HCT116 (cell line): ENCODE measurements at regions not wholly inside any gene's neighbourhood (a gene's known extent, or its start where the extent isn't known, plus 50 kb on each side); places are given as distances from the start of the nearest gene placed in this dataset.

Source experiments
- ATAC-seq: fragments of 200-7000 bp; cut with Tn5 transposase; 2 replicates; pipeline ENCODE4 v1.9.1; 2020; ENCODE audit warnings: mild to moderate bottlenecking, moderate library complexity
- BruUV-seq: library from RNA; stranded (reverse); fragments of 400-500 nt; replicated peaks from 2 replicates; lab custom pipeline; 2021; lab: Mats Ljungman, UMichigan
- CTCF ChIA-PET: fragments of 300-600 bp; sonication (Branson Sonifier 250); formaldehyde crosslinking; loops from one replicate; lab custom pipeline; 2021; ENCODE audit warnings: antibody characterized with exemption; lab: Charles Lee
- POLR2A ChIA-PET: fragments of 300-600, 350-600 bp; sonication (Branson Sonifier 250); formaldehyde crosslinking; loops from one replicate; lab custom pipeline; 2021; ENCODE audit warnings: antibody characterized with exemption; lab: Charles Lee
- RAD21 ChIA-PET, 2 experiments: fragments of 300-600 bp; sonication (Branson Sonifier 250); formaldehyde crosslinking; loops; one replicate each; lab custom pipeline; 2023; ENCODE audit warnings: low total read pairs in 2 of 2; ENCODE audit not compliant: uncharacterized antibody in 2 of 2, unreplicated experiment in 2 of 2, low non-redundant PET in 1 of 2; lab: Charles Lee
- DNase-seq: peaks from one replicate; pipeline ENCODE4 v3.0.0-alpha.2; 2010; ENCODE audit warnings: low read depth, low spot score
- H2AFZ ChIP-seq: fragments of 200-600 bp; shearing (Covaris generic), sonication (generic); 2 replicates; pipeline ENCODE4 v1.6.1; 2017; ENCODE audit warnings: low read depth, mixed run types, mixed read lengths, antibody characterized with exemption, low read length; ENCODE audit not compliant: poor library complexity, severe bottlenecking
- H3K27ac ChIP-seq: 2 replicates; pipeline ENCODE4 v1.5.1; 2012; ENCODE audit warnings: low read depth, low read length
- H3K27me3 ChIP-seq: fragments of 200-600 bp; sonication (generic); 2 replicates; pipeline ENCODE4 v1.6.1; 2016; ENCODE audit warnings: mixed run types, low read length, mixed read lengths; ENCODE audit not compliant: insufficient read depth
- H3K36me3 ChIP-seq, 2 experiments: fragments of 200-500 bp in 1 of 2; fragments of 200-600 bp in 1 of 2; sonication (Bioruptor generic) in 1 of 2; sonication (generic) in 1 of 2; 2 replicates each; pipeline versions ENCODE4 v1.5.1 to v1.6.1; 2014 to 2016; ENCODE audit warnings: low read length in 2 of 2, inconsistent platforms in 1 of 2, mixed read lengths in 1 of 2, mixed run types in 1 of 2; ENCODE audit not compliant: insufficient read depth in 2 of 2, control insufficient read depth in 1 of 2
- H3K4me1 ChIP-seq, 2 experiments: fragments of 200-600 bp in 1 of 2; sonication (generic) in 1 of 2; 2 replicates each; pipeline versions ENCODE4 v1.5.1 to v1.6.1; 2012 to 2017; ENCODE audit warnings: low read length in 2 of 2, inconsistent platforms in 1 of 2, mild to moderate bottlenecking in 1 of 2, mixed read lengths in 1 of 2, mixed run types in 1 of 2, moderate library complexity in 1 of 2; ENCODE audit not compliant: insufficient read depth in 2 of 2, control insufficient read depth in 1 of 2
- H3K4me2 ChIP-seq: fragments of 200-600 bp; sonication (generic); 2 replicates; pipeline ENCODE4 v1.6.1; 2017; ENCODE audit warnings: mixed run types, low read length, mixed read lengths
- H3K4me3 ChIP-seq, 2 experiments: fragments of 200-600 bp in 1 of 2; sonication (generic) in 1 of 2; replicated peaks in 1 of 2; 2 replicates each; pipeline ENCODE4 v1.5.1; 2011 to 2016; ENCODE audit warnings: low read length in 2 of 2, control low read depth in 1 of 2, low read depth in 1 of 2, mild to moderate bottlenecking in 1 of 2, mixed read lengths in 1 of 2, mixed run types in 1 of 2
- H3K79me2 ChIP-seq: fragments of 200-600 bp; sonication (generic); 2 replicates; pipeline ENCODE4 v1.6.1; 2017; ENCODE audit warnings: mild to moderate bottlenecking, mixed run types, low read length, moderate library complexity, mixed read lengths; ENCODE audit not compliant: insufficient read depth
- H3K9ac ChIP-seq: fragments of 200-600 bp; sonication (generic); 2 replicates; pipeline ENCODE4 v1.6.1; 2016; ENCODE audit warnings: low read length, mixed read lengths
- H3K9me2 ChIP-seq: fragments of 200-600 bp; sonication (generic), shearing (Covaris generic); 2 replicates; pipeline ENCODE4 v1.6.1; 2017; ENCODE audit warnings: mixed run types, mild to moderate bottlenecking, moderate library complexity; ENCODE audit not compliant: insufficient read depth
- H3K9me3 ChIP-seq, 2 experiments: fragments of 200-500 bp in 1 of 2; fragments of 200-600 bp in 1 of 2; sonication (Bioruptor generic) in 1 of 2; sonication (generic) in 1 of 2; 2 replicates each; pipeline ENCODE4 v1.6.1; 2014 to 2017; ENCODE audit warnings: low read length in 2 of 2, mixed read lengths in 2 of 2, inconsistent platforms in 1 of 2, low read depth in 1 of 2, mild to moderate bottlenecking in 1 of 2, mixed run types in 1 of 2, moderate library complexity in 1 of 2; ENCODE audit not compliant: control insufficient read depth in 1 of 2, insufficient read depth in 1 of 2
- H4K20me1 ChIP-seq: fragments of 200-600 bp; sonication (generic), shearing (Covaris generic); 2 replicates; pipeline ENCODE4 v1.6.1; 2017; ENCODE audit warnings: mixed run types, mild to moderate bottlenecking, moderate library complexity; ENCODE audit not compliant: insufficient read depth
- CBX3 ChIP-seq: IDR thresholded peaks from 2 replicates; pipeline ENCODE4 v1.6.1; 2012; ENCODE audit warnings: low read depth
- CEBPB ChIP-seq: IDR thresholded peaks from 2 replicates; pipeline ENCODE4 v1.6.1; 2012; ENCODE audit warnings: low read depth
- ELF1 ChIP-seq: IDR thresholded peaks from 2 replicates; pipeline ENCODE4 v1.6.1; 2012; ENCODE audit warnings: low read depth, borderline replicate concordance
- JUND ChIP-seq: IDR thresholded peaks from 2 replicates; pipeline ENCODE4 v1.6.1; 2012
- SIN3A ChIP-seq: IDR thresholded peaks from 2 replicates; pipeline ENCODE4 v1.6.1; 2012; ENCODE audit warnings: low read depth
- SRF ChIP-seq: IDR thresholded peaks from 2 replicates; pipeline ENCODE4 v1.6.1; 2012; ENCODE audit warnings: low read depth
- ZNF274 ChIP-seq: fragments of 200-500 bp; sonication (Bioruptor generic); IDR thresholded peaks from 2 replicates; pipeline ENCODE4 v1.6.1; 2014; ENCODE audit warnings: mild to moderate bottlenecking, low read depth, low read length, inconsistent platforms
- intact Hi-C: fragments of 100-400 bp; cut with micrococcal nuclease; formaldehyde crosslinking; loops from 2 replicates; pipeline ENCODE4 v1.10.0; 2022
- TF ChIP-seq, protein P1 (sequence below): IDR thresholded peaks from 2 replicates; pipeline ENCODE4 v1.6.1; 2012
- TF ChIP-seq, protein P2 (sequence below): IDR thresholded peaks from 2 replicates; pipeline ENCODE4 v1.6.1; 2012; ENCODE audit warnings: low read depth
- TF ChIP-seq, protein P3 (sequence below), 3 experiments: fragments of 200-600 bp in 1 of 3; sonication (generic) in 1 of 3; IDR thresholded peaks in 2 of 3; conservative IDR thresholded peaks in 1 of 3; 2 replicates each; pipeline ENCODE4 v1.5.1; 2012 to 2017; ENCODE audit warnings: low read depth in 2 of 3, low read length in 2 of 3, antibody characterized with exemption in 1 of 3, borderline replicate concordance in 1 of 3, control low read depth in 1 of 3, mild to moderate bottlenecking in 1 of 3, mixed read lengths in 1 of 3, mixed run types in 1 of 3, moderate library complexity in 1 of 3; ENCODE audit not compliant: insufficient read depth in 1 of 3
- TF ChIP-seq, protein P4 (sequence below): IDR thresholded peaks from 2 replicates; pipeline ENCODE4 v1.6.1; 2012

DNA sequence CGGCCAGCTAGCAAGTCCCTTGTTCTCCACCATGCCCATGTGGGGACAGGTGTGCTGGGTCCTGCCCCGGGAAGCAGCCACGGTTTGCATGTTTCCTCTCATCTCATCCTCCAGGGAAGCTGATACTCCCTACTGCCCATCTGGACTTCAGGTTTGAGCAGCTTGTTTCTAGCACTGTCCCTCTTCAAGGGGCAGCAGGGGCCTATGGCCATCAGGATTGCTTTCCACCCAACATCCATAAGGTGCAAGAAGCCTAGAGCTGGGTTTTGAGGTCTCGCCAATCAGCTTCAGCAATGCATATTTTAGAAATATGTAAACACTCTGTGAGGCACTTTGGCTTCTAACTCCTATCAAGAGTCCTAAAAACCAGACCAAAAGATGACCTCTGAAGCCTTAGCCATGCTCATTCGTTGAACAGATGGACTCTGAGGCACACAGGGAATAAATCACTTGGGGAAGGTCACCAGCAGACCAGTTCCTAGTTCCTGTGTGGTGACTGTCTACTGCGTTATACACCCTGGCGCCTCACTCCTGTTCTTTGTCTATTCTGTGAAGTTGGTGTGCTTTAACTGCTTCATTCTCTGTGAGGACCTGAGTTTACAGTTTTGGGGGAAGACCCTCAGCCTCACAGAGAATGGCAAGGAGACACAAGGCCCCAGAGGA is 192.6 kb upstream of the TWIST2 start:
- no TSS peak for BruUV-seq
- no peaks in the 10 kb centered on the region for H4K20me1 ChIP-seq
- H3K27me3 ChIP-seq, result no peaks in the 10 kb centered on the region
- H3K27ac ChIP-seq, result no peak overlapping the region
- POLR2A ChIA-PET, result no interaction called here
- H3K9ac ChIP-seq, result no peak overlapping the region
- ATAC-seq (no peak), DNase-seq (no peak)
- no peaks in the 10 kb centered on the region for H3K79me2 ChIP-seq
- CTCF ChIA-PET, result no interaction called here
- RAD21 ChIA-PET, result no interaction called here
- TF ChIP-seq CEBPB (no peak), SIN3A (no peak), ELF1 (no peak), JUND (no peak), CBX3 (no peak), ZNF274 (no peak), SRF (no peak)
- TF ChIP-seq, protein P1, sequence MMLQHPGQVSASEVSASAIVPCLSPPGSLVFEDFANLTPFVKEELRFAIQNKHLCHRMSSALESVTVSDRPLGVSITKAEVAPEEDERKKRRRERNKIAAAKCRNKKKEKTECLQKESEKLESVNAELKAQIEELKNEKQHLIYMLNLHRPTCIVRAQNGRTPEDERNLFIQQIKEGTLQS, result no peak
- TF ChIP-seq, protein P2, sequence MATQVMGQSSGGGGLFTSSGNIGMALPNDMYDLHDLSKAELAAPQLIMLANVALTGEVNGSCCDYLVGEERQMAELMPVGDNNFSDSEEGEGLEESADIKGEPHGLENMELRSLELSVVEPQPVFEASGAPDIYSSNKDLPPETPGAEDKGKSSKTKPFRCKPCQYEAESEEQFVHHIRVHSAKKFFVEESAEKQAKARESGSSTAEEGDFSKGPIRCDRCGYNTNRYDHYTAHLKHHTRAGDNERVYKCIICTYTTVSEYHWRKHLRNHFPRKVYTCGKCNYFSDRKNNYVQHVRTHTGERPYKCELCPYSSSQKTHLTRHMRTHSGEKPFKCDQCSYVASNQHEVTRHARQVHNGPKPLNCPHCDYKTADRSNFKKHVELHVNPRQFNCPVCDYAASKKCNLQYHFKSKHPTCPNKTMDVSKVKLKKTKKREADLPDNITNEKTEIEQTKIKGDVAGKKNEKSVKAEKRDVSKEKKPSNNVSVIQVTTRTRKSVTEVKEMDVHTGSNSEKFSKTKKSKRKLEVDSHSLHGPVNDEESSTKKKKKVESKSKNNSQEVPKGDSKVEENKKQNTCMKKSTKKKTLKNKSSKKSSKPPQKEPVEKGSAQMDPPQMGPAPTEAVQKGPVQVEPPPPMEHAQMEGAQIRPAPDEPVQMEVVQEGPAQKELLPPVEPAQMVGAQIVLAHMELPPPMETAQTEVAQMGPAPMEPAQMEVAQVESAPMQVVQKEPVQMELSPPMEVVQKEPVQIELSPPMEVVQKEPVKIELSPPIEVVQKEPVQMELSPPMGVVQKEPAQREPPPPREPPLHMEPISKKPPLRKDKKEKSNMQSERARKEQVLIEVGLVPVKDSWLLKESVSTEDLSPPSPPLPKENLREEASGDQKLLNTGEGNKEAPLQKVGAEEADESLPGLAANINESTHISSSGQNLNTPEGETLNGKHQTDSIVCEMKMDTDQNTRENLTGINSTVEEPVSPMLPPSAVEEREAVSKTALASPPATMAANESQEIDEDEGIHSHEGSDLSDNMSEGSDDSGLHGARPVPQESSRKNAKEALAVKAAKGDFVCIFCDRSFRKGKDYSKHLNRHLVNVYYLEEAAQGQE, result no peak
- TF ChIP-seq, protein P3, sequence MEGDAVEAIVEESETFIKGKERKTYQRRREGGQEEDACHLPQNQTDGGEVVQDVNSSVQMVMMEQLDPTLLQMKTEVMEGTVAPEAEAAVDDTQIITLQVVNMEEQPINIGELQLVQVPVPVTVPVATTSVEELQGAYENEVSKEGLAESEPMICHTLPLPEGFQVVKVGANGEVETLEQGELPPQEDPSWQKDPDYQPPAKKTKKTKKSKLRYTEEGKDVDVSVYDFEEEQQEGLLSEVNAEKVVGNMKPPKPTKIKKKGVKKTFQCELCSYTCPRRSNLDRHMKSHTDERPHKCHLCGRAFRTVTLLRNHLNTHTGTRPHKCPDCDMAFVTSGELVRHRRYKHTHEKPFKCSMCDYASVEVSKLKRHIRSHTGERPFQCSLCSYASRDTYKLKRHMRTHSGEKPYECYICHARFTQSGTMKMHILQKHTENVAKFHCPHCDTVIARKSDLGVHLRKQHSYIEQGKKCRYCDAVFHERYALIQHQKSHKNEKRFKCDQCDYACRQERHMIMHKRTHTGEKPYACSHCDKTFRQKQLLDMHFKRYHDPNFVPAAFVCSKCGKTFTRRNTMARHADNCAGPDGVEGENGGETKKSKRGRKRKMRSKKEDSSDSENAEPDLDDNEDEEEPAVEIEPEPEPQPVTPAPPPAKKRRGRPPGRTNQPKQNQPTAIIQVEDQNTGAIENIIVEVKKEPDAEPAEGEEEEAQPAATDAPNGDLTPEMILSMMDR (IDR thresholded peaks at IDR 0.05 in 2 of 3, conservative IDR thresholded peaks at IDR 0.05 in 1 of 3; ENCODE audit: borderline replicate concordance in 1 of 3, insufficient read depth in 1 of 3, low read depth in 2 of 3, low read length in 2 of 3), result no peak
- TF ChIP-seq, protein P4, sequence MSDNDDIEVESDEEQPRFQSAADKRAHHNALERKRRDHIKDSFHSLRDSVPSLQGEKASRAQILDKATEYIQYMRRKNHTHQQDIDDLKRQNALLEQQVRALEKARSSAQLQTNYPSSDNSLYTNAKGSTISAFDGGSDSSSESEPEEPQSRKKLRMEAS, result no peak
- H3K36me3 ChIP-seq, result no peaks in the 10 kb centered on the region
- H3K9me3 ChIP-seq, result no peaks in the 10 kb centered on the region
- no peaks in the 10 kb centered on the region for H3K4me1 ChIP-seq
- H3K4me3 ChIP-seq, result no peak overlapping the region
- H3K4me2 ChIP-seq, result no peak overlapping the region
- H2AFZ ChIP-seq, result no peak overlapping the region
- intact Hi-C loops, result no loop called here
- no peaks in the 10 kb centered on the region for H3K9me2 ChIP-seq
